ENCODE measurements at regions not wholly inside any gene's neighbourhood (a gene's known extent, or its start where the extent isn't known, plus 50 kb on each side); places are given as distances from the start of the nearest gene placed in this dataset.

- Histone ChIP-seq H2BK120ac (replicated peaks; ENCODE audit: low read depth, low read length) (no peak overlapping the region), H4K5ac (ENCODE audit: insufficient read length, low read depth, low read length) (no peak overlapping the region), H3K23me2 (ENCODE audit: low read depth, low read length) (no peaks in the 10 kb centered on the region; the same call in 1 of the 2 replicates), H3K9me3 (ENCODE audit: insufficient read depth in 2 of 2, low read depth in 1 of 2, low read length in 1 of 2) (0 out of 4 replicates have a peak, but pooled peaks cover 0 to 3% of the 10 kb centered on the region in 2 experiments), H2AFZ (ENCODE audit: low read length) (no peak overlapping the region), H3K79me1 (ENCODE audit: low read depth, low read length) (no peaks in the 10 kb centered on the region), H3K9ac (replicated peaks in 1 of 4; ENCODE audit: extremely low read depth in 1 of 4, low read depth in 3 of 4, low read length in 3 of 4) (no peak overlapping the region), H3K36me3 (ENCODE audit: control insufficient read depth in 2 of 4, insufficient read depth in 4 of 4, low read length in 3 of 4) (no peaks in the 10 kb centered on the region), H2BK20ac (ENCODE audit: low read length) (no peak overlapping the region), H4K8ac (ENCODE audit: extremely low read depth, insufficient read depth, low read length) (no peak overlapping the region), H3K18ac (ENCODE audit: extremely low read depth, low read length) (no peak overlapping the region), H2BK15ac (ENCODE audit: low read length) (no peak overlapping the region), H4K20me1 (replicated peaks in 1 of 2; ENCODE audit: control insufficient read depth in 1 of 2, insufficient read depth in 2 of 2, low read length in 2 of 2) (no peaks in the 10 kb centered on the region), H3K27me3 (replicated peaks in 1 of 4; ENCODE audit: control insufficient read depth in 3 of 4, extremely low read depth in 1 of 4, insufficient read depth in 3 of 4, low read length in 3 of 4) (no peaks in the 10 kb centered on the region), H3K4me2 (ENCODE audit: insufficient read depth in 1 of 2, low read depth in 2 of 2, low read length in 2 of 2) (no peak overlapping the region), H2BK5ac (ENCODE audit: low read depth, low read length) (no peak overlapping the region), H3K4me1 (replicated peaks in 1 of 4; ENCODE audit: control insufficient read depth in 3 of 4, insufficient read depth in 4 of 4, low read length in 3 of 4) (no peaks in the 10 kb centered on the region), H2BK12ac (ENCODE audit: low read depth, low read length) (no peak overlapping the region), H3K14ac (ENCODE audit: insufficient read length) (no peak overlapping the region), H4K91ac (replicated peaks; ENCODE audit: insufficient read length, low read length) (no peak overlapping the region), H3K23ac (ENCODE audit: insufficient read length) (no peak overlapping the region), H3K56ac (replicated peaks; ENCODE audit: insufficient read length, low read depth, low read length) (no peak overlapping the region), H2AK5ac (ENCODE audit: low read depth, low read length) (no peak overlapping the region), H3K27ac (ENCODE audit: low read depth, low read length) (no peak overlapping the region), H3K4ac (replicated peaks; ENCODE audit: insufficient read length, low read depth, low read length) (no peak overlapping the region), H3K4me3 (ENCODE audit: extremely low read depth in 1 of 4, insufficient read depth in 2 of 4, low read depth in 3 of 4, low read length in 4 of 4) (no peak overlapping the region), H3K79me2 (ENCODE audit: control insufficient read depth in 1 of 2, insufficient read depth in 2 of 2, low read length in 2 of 2) (no peaks in the 10 kb centered on the region)
- DNase-seq (ENCODE audit: low read depth in 1 of 2, low spot score in 2 of 2) = no peak
- no peak for FAIRE-seq
- ChIA-PET CTCF (ENCODE audit: partially characterized antibody) (interaction anchor here (0.6 kb wide), 1 partner anchor 827 kb away, joined by 3 read pairs; no protein-coding TSS in a partner anchor), POLR2A (ENCODE audit: partially characterized antibody) (no interaction called here)
- no peak for TF ChIP-seq KDM4A (IDR thresholded peaks at IDR 0.05; ENCODE audit: low read depth, low read length, severe bottlenecking)
- no peak for TF ChIP-seq RFX5 (IDR thresholded peaks at IDR 0.05; ENCODE audit: borderline replicate concordance, low read depth, low read length)
- TF ChIP-seq MAFK (IDR thresholded peaks at IDR 0.05; ENCODE audit: low read depth, low read length) = no peak
- no peak for TF ChIP-seq RXRA (IDR thresholded peaks at IDR 0.05; ENCODE audit: insufficient read depth, low read depth, low read length)
- no peak for TF ChIP-seq ATF2 (IDR thresholded peaks at IDR 0.05; ENCODE audit: low read length)
- TF ChIP-seq ASH2L (IDR thresholded peaks at IDR 0.05; ENCODE audit: low read length) = no peak
- TF ChIP-seq TEAD4 (IDR thresholded peaks at IDR 0.05; ENCODE audit: low read depth, low read length) = no peak
- TF ChIP-seq SUZ12 (IDR thresholded peaks at IDR 0.05; ENCODE audit: low read length) = no peak
- no peak for TF ChIP-seq GABPA (IDR thresholded peaks at IDR 0.05; ENCODE audit: borderline replicate concordance, insufficient read depth, low read length)
- TF ChIP-seq CBX8 (IDR thresholded peaks at IDR 0.05; ENCODE audit: borderline replicate concordance, low read depth, low read length) = no peak
- no peak for TF ChIP-seq SP2 (IDR thresholded peaks at IDR 0.05; ENCODE audit: low read length)
- no peak for TF ChIP-seq EGR1 (IDR thresholded peaks at IDR 0.05; ENCODE audit: borderline replicate concordance, low read depth, low read length)
- TF ChIP-seq HDAC6 (IDR thresholded peaks at IDR 0.05; ENCODE audit: low read depth, low read length) = no peak
- TF ChIP-seq YY1 (IDR thresholded peaks at IDR 0.05; ENCODE audit: low read depth, low read length) = no peak
- 92% methylated on average over 1 of the region's 1 CpG; no CpG with 5 or more reads in 1 of the 2 experiments for WGBS, 2 experiments (ENCODE audit: extremely low coverage in 1 of 2, insufficient coverage in 1 of 2, insufficient read length in 1 of 2, insufficient replicate concordance in 2 of 2, low coverage in 1 of 2, low lambda C conversion rate in 2 of 2, missing lambda C conversion rate in 1 of 2)
These were observed 277.4 kb downstream of the TLE1 start for GRCh38 chr9:81411961-81412360.
